Prostate gland (tissue), 2 donors: ENCODE measurements at regions not wholly inside any gene's neighbourhood (a gene's known extent, or its start where the extent isn't known, plus 50 kb on each side); places are given as distances from the start of the nearest gene placed in this dataset.

Experiments
- DNase-seq: peaks from one replicate; pipeline ENCODE4 v3.0.0-alpha.2; 2019; ENCODE audit warnings: low spot score
- H3K27ac ChIP-seq, 2 donors: fragments of 200-600 bp; sonication (generic); 2 replicates each; pipeline ENCODE4 v1.5.1; 2017 to 2019
- H3K27me3 ChIP-seq: fragments of 200-600 bp; sonication (generic); replicated peaks from 2 replicates; pipeline ENCODE4 v1.5.1; 2019; ENCODE audit not compliant: insufficient read depth
- H3K36me3 ChIP-seq, 2 donors: fragments of 200-600 bp; sonication (generic); 1 replicate in 1 of 2; 2 replicates in 1 of 2; pipeline versions ENCODE4 v1.5.1 to v1.8.1; 2017 to 2019
- H3K4me1 ChIP-seq: fragments of 200-600 bp; sonication (generic); replicated peaks from 2 replicates; pipeline ENCODE4 v1.5.1; 2019
- H3K4me3 ChIP-seq, 2 donors: fragments of 200-600 bp; sonication (generic); 2 replicates each; pipeline ENCODE4 v1.5.1; 2017 to 2019
- H3K9me3 ChIP-seq: fragments of 200-600 bp; sonication (generic); 2 replicates; pipeline ENCODE4 v1.5.1; 2017
- CTCF ChIP-seq, 4 experiments: fragments of 200-600 bp in 2 of 4; fragments of 450-650 bp in 2 of 4; sonication (generic) in 2 of 4; IDR thresholded peaks; 1 replicate in 3 of 4; 2 replicates in 1 of 4; pipeline ENCODE4 v1.5.1; 2016 to 2019; ENCODE audit warnings: antibody characterized with exemption in 4 of 4, mild to moderate bottlenecking in 2 of 4, moderate library complexity in 2 of 4
- POLR2A ChIP-seq: fragments of 450-650 bp; IDR thresholded peaks from one replicate; pipeline ENCODE4 v1.6.1; 2016; ENCODE audit warnings: antibody characterized with exemption, mild to moderate bottlenecking
- POLR2AphosphoS5 ChIP-seq: sonication (generic); formaldehyde crosslinking; IDR thresholded peaks from one replicate; pipeline ENCODE4 v1.6.1; 2017; ENCODE audit warnings: antibody characterized with exemption
- WGBS: methylation state at CpG from one replicate; pipeline ENCODE4 v1.1.5; 2018; 5-methylcytosine and 5-hydroxymethylcytosine counted together
- intact Hi-C: fragments of 100-400 bp; cut with DNase I; formaldehyde crosslinking; loops from one replicate; pipeline ENCODE4 v1.14.2; 2022

DNA sequence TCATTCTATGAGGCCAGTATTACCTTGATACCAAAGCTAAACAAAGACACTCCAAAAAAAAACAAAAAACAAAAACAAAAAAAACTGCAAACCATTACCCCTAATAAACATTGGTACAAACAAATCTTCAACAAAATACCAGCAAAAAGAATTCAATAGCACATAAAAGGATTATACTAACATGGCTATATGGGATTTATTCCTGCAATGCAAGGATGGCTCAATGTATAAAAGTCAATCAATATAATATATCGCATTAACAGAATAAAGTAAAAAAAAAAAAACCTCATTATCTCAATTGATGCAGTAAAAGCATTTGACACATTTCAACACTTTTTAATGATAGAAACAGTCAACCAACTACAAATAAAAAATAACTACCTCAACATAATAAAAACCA is 233.3 kb upstream of the NFE2L3 start:
- no peak overlapping the region for H3K27ac ChIP-seq
- H3K9me3 ChIP-seq, result no peaks in the 10 kb centered on the region
- no peak for DNase-seq
- H3K27me3 ChIP-seq, result no peaks in the 10 kb centered on the region
- whole genome bisulfite sequencing, result 100% methylated on average over 1 of the region's 1 CpG
- H3K36me3 ChIP-seq, result no peaks in the 10 kb centered on the region
- no peaks in the 10 kb centered on the region for H3K4me1 ChIP-seq
- TF ChIP-seq CTCF (IDR thresholded peaks at IDR 0.05), result no peak
- no peak for TF ChIP-seq POLR2A
- no peak for TF ChIP-seq POLR2AphosphoS5
- no peak overlapping the region for H3K4me3 ChIP-seq
- intact Hi-C loops, result no loop called here

GRCh38 chr7:25922296-25922695 is 229.7 kb upstream of the NFE2L3 start:
- WGBS, result 78% methylated on average over 3 of the region's 3 CpGs
- no peaks in the 10 kb centered on the region for H3K4me1 ChIP-seq
- H3K36me3 ChIP-seq, result no peaks in the 10 kb centered on the region
- no peak overlapping the region for H3K27ac ChIP-seq
- intact Hi-C loops, result no loop called here
- no peaks in the 10 kb centered on the region for H3K27me3 ChIP-seq
- H3K9me3 ChIP-seq, result no peaks in the 10 kb centered on the region
- TF ChIP-seq POLR2A (no peak), POLR2AphosphoS5 (no peak), CTCF (IDR thresholded peaks at IDR 0.05) (no peak)
- no peak overlapping the region for H3K4me3 ChIP-seq
- no peak for DNase-seq

DNA sequence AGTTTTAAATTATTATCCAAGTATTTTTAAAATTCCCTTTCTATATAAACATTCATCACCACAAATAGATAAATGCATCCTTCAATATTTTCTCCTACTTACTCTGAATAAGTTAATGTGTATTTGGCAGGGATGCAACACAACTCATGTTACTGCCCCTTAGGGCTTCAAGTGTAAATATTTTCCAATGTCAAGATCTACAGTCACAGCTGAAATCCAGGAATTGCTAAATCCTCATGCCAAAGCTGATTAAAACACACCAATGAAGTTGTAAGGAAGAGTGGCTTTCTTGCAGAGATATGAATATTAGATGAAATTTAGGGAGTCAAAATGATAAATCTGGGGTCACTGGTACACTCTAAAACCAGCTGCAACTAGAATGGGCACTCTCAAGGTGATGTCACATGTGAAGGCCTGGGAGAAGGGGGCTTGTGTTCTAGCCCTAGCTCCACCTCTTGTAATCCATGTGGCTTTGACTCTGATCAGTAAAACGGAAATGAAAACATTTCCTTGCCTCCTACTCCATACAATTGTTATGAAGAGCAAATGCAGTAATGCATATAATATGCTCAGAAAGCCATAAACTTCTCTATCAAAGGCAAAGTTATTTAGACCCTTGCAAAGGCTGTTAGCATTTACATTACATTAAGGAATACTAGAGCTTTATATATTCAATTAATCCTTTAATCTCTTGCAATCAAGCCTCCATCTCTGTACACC is 228.1 kb upstream of the NFE2L3 start:
- no peak for DNase-seq
- TF ChIP-seq CTCF (IDR thresholded peaks at IDR 0.05), result no peak
- intact Hi-C loops, result no loop called here
- no peaks in the 10 kb centered on the region for H3K36me3 ChIP-seq
- WGBS, result 52% methylated on average over 1 of the region's 1 CpG
- no peak overlapping the region for H3K27ac ChIP-seq
- H3K4me1 ChIP-seq, result no peaks in the 10 kb centered on the region
- H3K27me3 ChIP-seq, result no peaks in the 10 kb centered on the region
- H3K9me3 ChIP-seq, result no peaks in the 10 kb centered on the region
- H3K4me3 ChIP-seq, result no peak overlapping the region

GRCh38 chr7:25926009-25926408 is 226.0 kb upstream of the NFE2L3 start:
- WGBS, result 58% methylated on average over 7 of the region's 7 CpGs

More at GRCh38 chr7:25926009-25926408, 226.0 kb upstream of the NFE2L3 start:
- no peaks in the 10 kb centered on the region for H3K9me3 ChIP-seq
- H3K4me1 ChIP-seq, result no peaks in the 10 kb centered on the region
- no peaks in the 10 kb centered on the region for H3K27me3 ChIP-seq
- intact Hi-C loops, result no loop called here
- DNase-seq, result no peak
- no peak overlapping the region for H3K4me3 ChIP-seq
- H3K27ac ChIP-seq, result no peak overlapping the region
- TF ChIP-seq POLR2AphosphoS5 (no peak), CTCF (IDR thresholded peaks at IDR 0.05) (no peak)
- no peaks in the 10 kb centered on the region for H3K36me3 ChIP-seq
